UCSD-AML1 (cell line): ENCODE measurements at regions not wholly inside any gene's neighbourhood (a gene's known extent, or its start where the extent isn't known, plus 50 kb on each side); places are given as distances from the start of the nearest gene placed in this dataset.
A peak's percentile ranks its signal among the peaks of the same experiment; 100 is the strongest.

Source experiments
- DNase-seq: peaks from one replicate; lab custom pipeline; 2025; ENCODE audit not compliant: unreplicated experiment; lab: John Stamatoyannopoulos, UW

DNA sequence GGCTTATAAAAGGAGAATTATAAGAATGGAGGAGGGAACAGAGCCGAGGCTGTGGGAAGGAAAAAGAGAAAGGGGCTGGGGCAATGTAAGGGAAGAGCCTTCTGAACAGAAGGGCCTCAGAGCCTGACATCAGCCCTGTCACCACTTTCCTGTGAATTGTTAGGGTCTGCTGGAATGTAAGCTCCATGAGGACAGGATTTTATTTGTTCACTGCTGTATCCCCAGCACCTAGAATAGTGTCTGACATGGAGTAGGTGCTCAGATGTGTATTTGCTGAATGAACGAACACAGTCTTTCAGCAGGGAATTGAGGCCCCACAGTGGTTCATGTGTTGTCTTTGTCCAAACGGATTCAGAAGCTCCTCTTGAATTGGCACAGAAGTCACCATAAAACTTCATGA, 251.5 kb downstream of the OPA1 start:
- DNase-seq, result no peak

DNA sequence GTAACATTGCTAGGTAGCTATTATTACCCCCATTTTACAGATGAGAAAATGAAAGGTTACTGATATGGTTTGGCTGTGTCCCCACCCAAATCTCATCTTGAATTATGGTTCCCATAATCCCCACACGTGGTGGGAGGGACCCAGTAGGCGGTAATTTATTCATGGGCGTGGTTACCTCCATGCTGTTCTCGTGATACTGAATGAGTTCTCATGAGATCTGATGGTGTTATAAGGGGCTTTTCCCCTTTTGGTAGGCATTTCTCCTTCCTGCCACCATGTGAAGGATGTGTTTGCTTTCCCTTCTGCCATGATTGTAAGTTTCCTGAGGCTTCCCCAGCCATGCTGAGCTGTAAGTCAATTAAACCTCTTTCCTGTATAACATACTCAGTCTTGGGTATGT, 252.1 kb downstream of the OPA1 start:
- no peak for DNase-seq

- DNase-seq, result no peak
These were observed 253.6 kb downstream of the OPA1 start for GRCh38 chr3:193846569-193846968.

- no peak for DNase-seq
These were observed 254.4 kb downstream of the OPA1 start for GRCh38 chr3:193847402-193847801.

DNA sequence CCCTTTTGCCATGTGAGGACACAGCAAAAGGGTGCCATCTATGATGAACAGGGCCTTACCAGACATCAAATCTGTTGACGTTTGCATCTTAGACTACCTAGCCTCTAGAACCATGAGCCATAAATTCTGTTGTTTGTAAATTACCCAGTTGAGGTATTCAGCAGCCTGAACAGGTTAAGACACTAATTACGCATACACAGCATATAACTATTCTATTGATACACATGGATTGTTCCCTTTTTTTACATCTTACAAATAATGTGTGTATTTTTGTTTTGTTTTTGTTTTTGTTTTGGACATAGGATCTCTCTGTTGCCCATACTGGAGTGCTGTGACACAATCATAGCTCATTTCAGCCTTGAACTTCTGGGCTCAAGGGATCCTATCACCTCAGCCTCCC, 255.5 kb downstream of the OPA1 start:
- no peak for DNase-seq

DNA sequence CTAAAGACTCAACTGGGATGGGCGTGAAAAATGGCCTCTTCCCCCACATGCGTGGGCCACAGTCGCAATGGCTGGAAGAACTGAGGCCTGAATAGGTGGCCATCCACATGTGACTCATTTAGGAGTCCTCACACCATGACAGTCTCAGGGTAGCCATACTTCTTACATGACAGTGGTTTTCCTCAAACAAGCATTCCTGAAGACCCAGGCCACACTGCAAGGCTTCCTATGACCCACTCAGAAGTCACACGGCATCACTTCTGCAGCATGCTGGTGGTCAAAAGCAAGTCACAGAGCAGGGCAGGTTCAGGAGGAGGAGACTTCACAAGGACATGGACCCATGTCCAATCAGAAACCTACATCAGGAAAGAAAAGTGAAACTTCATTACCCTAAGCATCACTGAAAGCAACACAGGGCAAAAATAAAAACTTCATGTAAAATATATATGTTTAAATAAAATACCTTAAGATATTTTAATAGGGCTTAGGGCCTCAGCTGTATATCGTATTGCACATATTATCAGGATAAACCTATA, 257.1 kb downstream of the OPA1 start:
- no peak for DNase-seq

GRCh38 chr3:193851428-193851847, 258.4 kb downstream of the OPA1 start:
- no peak for DNase-seq

DNA sequence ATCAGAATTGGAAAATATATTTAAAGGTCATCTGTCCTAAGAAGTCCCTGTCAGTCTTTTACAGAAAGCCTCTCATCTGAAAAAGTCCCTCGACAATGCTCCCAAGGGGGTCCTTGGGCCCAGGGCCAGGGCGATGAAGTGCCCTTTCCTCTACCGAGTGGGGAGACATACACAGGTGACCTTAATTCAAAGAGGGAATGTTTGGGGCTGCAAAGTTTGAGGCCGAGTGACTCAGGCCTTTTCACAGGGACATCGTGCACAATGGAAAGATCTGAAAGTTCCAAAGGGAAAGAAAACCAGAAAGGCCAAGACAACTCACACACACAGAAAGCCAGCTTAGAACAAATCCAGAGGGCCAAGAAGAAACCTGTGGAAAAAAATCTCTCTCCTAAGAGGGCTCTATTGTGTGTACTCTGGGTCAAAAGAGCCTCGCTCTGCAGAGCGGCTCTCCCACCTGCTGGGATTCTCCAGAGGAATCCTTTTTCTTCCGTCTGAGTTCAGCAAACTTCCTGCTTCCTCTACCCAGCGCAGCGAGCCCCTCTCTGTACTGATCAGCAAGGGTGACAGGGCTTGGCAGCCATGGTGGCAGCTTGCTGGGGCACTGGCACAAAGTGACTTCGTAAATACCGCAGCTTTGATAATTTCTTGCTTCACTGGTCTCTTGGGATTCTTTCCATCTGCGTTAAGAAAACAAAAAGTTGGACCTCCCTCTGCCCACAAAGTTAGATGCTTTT, 259.1 kb downstream of the OPA1 start:
- DNase-seq, result no peak

- DNase-seq, result no peak
These were observed 259.9 kb downstream of the OPA1 start for GRCh38 chr3:193852901-193853300.

DNA sequence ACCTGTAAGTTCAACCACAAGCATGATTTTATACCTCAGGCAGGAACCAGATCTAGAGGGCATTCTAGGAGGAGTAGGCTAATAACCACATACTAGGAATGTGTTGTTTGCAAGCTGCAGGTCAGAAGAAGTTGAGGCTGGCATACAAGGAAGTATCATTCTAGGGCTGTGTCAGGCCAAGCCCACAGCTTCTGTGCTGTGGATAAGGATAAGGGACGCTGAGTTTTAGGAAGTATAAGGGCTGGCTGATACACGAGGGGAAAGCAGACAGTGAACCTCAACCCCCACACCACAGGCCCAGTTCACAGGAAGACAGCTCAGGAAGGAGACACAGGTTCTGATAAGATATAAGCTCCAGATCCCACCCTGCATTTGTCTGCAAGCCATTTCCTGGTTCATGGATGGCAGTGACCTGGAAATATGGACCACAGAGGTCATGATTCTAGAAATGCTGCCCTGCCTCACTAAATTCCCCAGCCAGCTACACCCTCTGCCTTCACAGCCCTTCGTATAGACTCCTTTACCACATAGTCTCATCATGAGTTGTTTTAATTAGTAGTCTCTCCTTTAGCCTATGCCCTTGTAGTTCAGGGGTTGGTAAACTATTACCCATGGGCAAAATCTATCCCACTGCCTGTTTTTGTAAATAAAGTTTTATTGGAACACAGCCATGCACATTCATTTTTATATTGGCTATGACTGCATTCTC, 260.7 kb downstream of the OPA1 start:
- peak; percentile 83 for DNase-seq

DNA sequence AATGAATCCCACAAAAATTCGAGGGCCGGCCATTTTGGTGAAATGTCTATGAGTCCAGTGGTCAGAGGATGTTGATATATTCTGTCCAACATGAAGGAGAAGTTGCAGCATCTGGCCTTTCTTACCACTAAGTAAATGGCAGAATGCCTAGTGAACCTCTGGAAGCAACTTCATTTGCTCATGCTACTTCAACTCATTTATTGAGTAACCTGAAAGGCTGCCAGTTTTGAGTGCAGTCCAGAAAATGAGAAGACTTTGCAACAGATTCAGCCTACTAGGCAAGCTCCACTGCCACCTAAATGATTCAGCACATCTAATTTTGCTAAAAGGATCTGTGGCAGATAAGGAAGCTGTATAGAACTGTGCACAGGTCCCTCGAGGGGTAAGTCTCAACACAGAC, 265.0 kb downstream of the OPA1 start:
- no peak for DNase-seq

- DNase-seq, result no peak
These were observed 266.2 kb downstream of the OPA1 start for GRCh38 chr3:193859195-193859594.

- no peak for DNase-seq
These were observed 268.0 kb downstream of the OPA1 start for GRCh38 chr3:193861012-193861411.

GRCh38 chr3:193862843-193863242, 269.8 kb downstream of the OPA1 start:
- no peak for DNase-seq

DNA sequence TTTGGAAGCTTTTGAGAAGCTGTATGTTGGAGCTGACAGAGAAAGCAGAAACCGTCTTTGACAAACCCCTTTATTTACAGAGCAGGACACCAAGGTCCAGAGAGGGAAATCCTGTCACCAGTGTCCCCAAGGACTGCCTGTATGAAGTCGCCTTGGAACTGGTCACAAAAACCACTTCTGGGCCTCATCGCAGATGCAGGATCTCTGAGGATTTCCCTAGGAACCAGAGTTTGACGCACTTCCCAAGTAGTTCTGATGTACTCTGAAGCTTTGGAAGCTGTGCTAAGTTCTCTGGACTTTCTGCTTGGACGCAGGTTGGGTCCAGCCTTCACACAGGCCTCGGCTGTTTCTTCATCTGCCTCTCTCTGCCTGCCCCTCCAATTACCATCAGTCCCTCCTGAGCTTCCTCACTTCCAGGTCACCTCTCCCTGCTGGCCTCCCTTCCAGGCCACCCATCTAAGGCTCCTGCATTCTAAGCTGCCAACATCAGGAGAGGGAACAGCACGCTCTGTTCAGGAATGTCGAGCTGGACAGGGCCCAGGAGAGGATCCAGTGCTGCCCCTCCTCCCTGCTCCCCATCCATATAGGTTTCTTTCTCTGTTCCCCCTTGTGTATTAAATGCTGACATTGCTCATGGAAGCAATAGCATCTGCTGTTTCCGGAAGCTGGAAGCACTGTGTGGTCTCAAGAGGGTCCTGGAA, 270.8 kb downstream of the OPA1 start:
- DNase-seq, result no peak

DNA sequence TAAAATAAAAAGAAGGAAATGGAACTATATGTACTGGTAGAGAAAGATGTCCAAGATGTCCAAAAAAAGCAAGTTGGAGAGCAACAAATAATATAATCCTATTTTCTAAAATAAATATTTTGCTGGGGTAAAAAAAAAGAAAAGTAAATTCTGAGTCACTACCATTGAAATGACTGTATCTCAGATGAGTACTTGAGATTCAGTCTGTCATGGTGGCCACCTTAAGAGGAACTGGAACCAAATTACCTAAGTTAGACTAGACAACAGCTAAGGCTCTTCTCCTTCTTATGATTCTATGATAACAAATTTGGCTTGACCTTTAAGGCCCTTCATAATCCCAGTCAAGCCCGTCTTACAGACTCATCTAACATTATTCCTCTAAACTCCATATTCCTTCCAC, 270.6 kb upstream of the HES1 start:
- DNase-seq, result no peak

DNA sequence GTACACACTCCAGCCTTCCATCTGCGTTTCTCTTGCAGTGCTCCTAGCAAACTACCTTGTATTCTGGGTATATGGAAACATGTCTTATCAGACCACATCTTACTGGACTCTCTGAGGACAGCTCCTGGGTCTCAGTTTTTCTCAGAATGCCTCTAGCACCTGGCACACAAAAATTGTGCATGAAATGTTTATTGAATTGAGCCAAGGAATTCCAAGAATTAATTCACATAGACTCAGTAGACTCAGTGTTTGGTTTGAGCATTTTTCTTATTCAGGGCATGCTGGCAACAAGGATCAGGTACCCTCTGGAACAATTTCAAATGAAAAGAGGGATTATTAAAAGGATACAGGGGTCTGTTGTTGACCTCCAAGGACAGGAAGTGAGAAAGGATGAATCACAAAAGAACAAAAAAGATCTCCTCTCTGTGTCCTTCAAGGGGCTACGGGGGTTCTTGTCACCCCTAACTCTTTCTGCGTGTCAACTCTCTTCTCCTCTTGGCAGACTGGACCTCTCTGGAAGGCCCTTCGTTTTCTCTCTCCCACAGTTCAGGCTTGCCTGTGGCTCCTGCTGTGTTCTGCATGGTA, 270.0 kb upstream of the HES1 start:
- no peak for DNase-seq

DNA sequence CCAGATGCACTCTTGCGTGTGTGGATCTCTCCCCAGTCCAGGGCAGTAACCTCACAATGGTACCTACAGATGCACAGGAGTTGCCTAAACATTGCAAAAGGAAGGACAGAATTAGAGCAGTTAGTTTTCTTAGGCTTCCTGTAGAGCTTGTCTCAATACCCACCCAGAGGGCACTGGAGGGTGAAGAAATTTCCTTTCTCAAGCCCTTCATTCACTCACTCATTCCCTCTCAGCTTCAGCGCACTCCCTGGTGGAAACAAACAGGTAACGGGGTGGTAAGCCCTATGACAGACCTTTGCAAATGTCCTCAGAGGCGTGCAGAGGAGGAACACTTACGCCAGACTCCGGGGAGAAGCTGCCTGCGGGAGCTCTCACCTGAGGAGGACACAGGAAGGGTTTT, 267.4 kb upstream of the HES1 start:
- DNase-seq, result no peak

- DNase-seq, result peak; percentile 84
These were observed 266.4 kb upstream of the HES1 start for GRCh38 chr3:193869221-193870201.
